GM23248 (cell line): ENCODE measurements at regions not wholly inside any gene's neighbourhood (a gene's known extent, or its start where the extent isn't known, plus 50 kb on each side); places are given as distances from the start of the nearest gene placed in this dataset.

Source experiments
- DNase-seq: peaks from one replicate; pipeline ENCODE4 v3.0.0-alpha.2; 2015
- H2AFZ ChIP-seq: fragments of 200-600 bp; sonication (generic); 2 replicates; pipeline ENCODE4 v1.6.1; 2016; ENCODE audit warnings: antibody characterized with exemption
- H3F3A ChIP-seq: fragments of 200-600 bp; sonication (generic); 2 replicates; pipeline ENCODE4 v1.6.1; 2016; ENCODE audit warnings: mild to moderate bottlenecking, antibody characterized with exemption, mixed run types; ENCODE audit not compliant: insufficient read depth
- H3K27ac ChIP-seq: fragments of 200-600 bp; sonication (generic); 2 replicates; pipeline ENCODE4 v1.5.1; 2016; ENCODE audit warnings: mild to moderate bottlenecking
- H3K27me3 ChIP-seq: fragments of 200-600 bp; sonication (generic); replicated peaks from 2 replicates; pipeline ENCODE4 v1.6.1; 2016; ENCODE audit warnings: mild to moderate bottlenecking; ENCODE audit not compliant: insufficient read depth
- H3K36me3 ChIP-seq: fragments of 200-600 bp; sonication (generic); 2 replicates; pipeline ENCODE4 v1.6.1; 2016; ENCODE audit warnings: low read depth, mild to moderate bottlenecking
- H3K4me1 ChIP-seq: fragments of 200-600 bp; sonication (generic); 2 replicates; pipeline ENCODE4 v1.6.1; 2016; ENCODE audit warnings: mild to moderate bottlenecking; ENCODE audit not compliant: insufficient read depth
- H3K4me2 ChIP-seq: fragments of 200-600 bp; sonication (generic); one replicate; pipeline ENCODE4 v1.6.1; 2016; ENCODE audit warnings: mild to moderate bottlenecking; ENCODE audit not compliant: unreplicated experiment
- H3K4me3 ChIP-seq: fragments of 200-600 bp; sonication (generic); 2 replicates; pipeline ENCODE4 v1.5.1; 2016; ENCODE audit warnings: mild to moderate bottlenecking
- H3K79me2 ChIP-seq: fragments of 200-600 bp; sonication (generic); 2 replicates; pipeline ENCODE4 v1.6.1; 2016; ENCODE audit warnings: mild to moderate bottlenecking; ENCODE audit not compliant: insufficient read depth
- H3K9ac ChIP-seq: fragments of 200-600 bp; sonication (generic); 2 replicates; pipeline ENCODE4 v1.6.1; 2016; ENCODE audit warnings: mild to moderate bottlenecking
- H3K9me2 ChIP-seq: fragments of 200-600 bp; sonication (generic); 2 replicates; pipeline ENCODE4 v1.6.1; 2016; ENCODE audit warnings: mixed run types, mild to moderate bottlenecking, moderate library complexity; ENCODE audit not compliant: insufficient read depth
- H3K9me3 ChIP-seq: fragments of 200-600 bp; sonication (generic); one replicate; pipeline ENCODE4 v1.6.1; 2017; ENCODE audit warnings: low read depth
- H4K20me1 ChIP-seq: fragments of 200-600 bp; sonication (generic); 2 replicates; pipeline ENCODE4 v1.6.0; 2016; ENCODE audit not compliant: insufficient read depth
- EZH2 ChIP-seq: fragments of 200-600 bp; sonication (generic); IDR thresholded peaks from 2 replicates; pipeline ENCODE4 v1.6.1; 2018; ENCODE audit warnings: antibody characterized with exemption, mild to moderate bottlenecking; ENCODE audit not compliant: insufficient read depth, poor library complexity, severe bottlenecking
- EZH2phosphoT487 ChIP-seq: fragments of 200-600 bp; sonication (generic); IDR thresholded peaks from 2 replicates; pipeline ENCODE4 v1.6.1; 2018; ENCODE audit warnings: antibody characterized with exemption, moderate library complexity, mild to moderate bottlenecking, low read depth; ENCODE audit not compliant: insufficient read depth
- WGBS, 2 experiments: methylation state at CpG; one replicate each; pipeline ENCODE4 v1.1.6; 2015 to 2017; ENCODE audit warnings: low lambda C conversion rate in 2 of 2, low coverage in 1 of 2; ENCODE audit errors: missing lambda C conversion rate in 2 of 2; 5-methylcytosine and 5-hydroxymethylcytosine counted together
- in situ Hi-C: fragments of 300-500 bp; cut with MboI; formaldehyde crosslinking; loops from 2 replicates; pipeline ENCODE4 v1.15.0; 2020

DNA sequence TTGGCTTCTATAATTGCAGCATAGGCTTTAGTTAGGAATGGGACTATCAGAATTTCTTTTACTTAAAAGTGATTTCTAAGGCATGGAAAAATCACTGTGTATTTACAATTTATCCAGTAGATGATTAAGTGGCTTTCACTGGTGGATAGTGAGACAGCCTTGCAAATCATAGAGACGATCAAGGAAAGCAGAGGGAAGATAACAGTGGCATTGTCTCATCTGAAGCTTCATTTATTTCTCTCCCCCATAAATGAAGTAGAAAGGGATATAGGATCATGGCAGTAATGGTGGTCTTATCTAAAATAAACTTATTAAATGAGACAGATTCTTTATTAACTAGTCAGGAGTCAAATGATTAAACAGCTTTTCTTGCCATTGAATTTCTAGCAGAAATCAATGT is 224.2 kb upstream of the ANO5 start:
- in situ Hi-C loops, result no loop called here
- Histone ChIP-seq H3K4me2 (no peak overlapping the region), H3K27me3 (no peaks in the 10 kb centered on the region), H3K9me3 (no peaks in the 10 kb centered on the region), H3F3A (no peaks in the 10 kb centered on the region), H3K9ac (no peak overlapping the region), H3K4me3 (no peak overlapping the region), H2AFZ (no peak overlapping the region), H3K9me2 (no peaks in the 10 kb centered on the region), H3K27ac (no peak overlapping the region), H3K36me3 (no peaks in the 10 kb centered on the region), H3K4me1 (no peaks in the 10 kb centered on the region), H3K79me2 (no peaks in the 10 kb centered on the region), H4K20me1 (no peaks in the 10 kb centered on the region)
- DNase-seq, result no peak
- TF ChIP-seq EZH2 (no peak), EZH2phosphoT487 (no peak)
- 9 to 26% methylated on average over 1 of the region's 1 CpG for WGBS, 2 experiments

GRCh38 chr11:21969841-21970240 is 223.0 kb upstream of the ANO5 start:
- no peak overlapping the region for H2AFZ ChIP-seq
- H4K20me1 ChIP-seq, result no peaks in the 10 kb centered on the region
- no peaks in the 10 kb centered on the region for H3K36me3 ChIP-seq
- H3K9me2 ChIP-seq, result no peaks in the 10 kb centered on the region
- no peaks in the 10 kb centered on the region for H3K79me2 ChIP-seq
- H3F3A ChIP-seq, result no peaks in the 10 kb centered on the region
- no peaks in the 10 kb centered on the region for H3K4me1 ChIP-seq
- no peak for TF ChIP-seq EZH2
- TF ChIP-seq EZH2phosphoT487, result no peak
- WGBS, 2 experiments, result 9 to 10% methylated on average over 3 of the region's 3 CpGs
- H3K4me2 ChIP-seq, result no peak overlapping the region
- H3K27ac ChIP-seq, result no peak overlapping the region
- DNase-seq, result no peak
- no peak overlapping the region for H3K9ac ChIP-seq
- no peaks in the 10 kb centered on the region for H3K27me3 ChIP-seq
- no peaks in the 10 kb centered on the region for H3K9me3 ChIP-seq
- H3K4me3 ChIP-seq, result no peak overlapping the region
- in situ Hi-C loops, result no loop called here

- 13 to 14% methylated on average over 2 of the region's 2 CpGs for WGBS, 2 experiments
- Histone ChIP-seq H3K4me3 (no peak overlapping the region), H4K20me1 (no peaks in the 10 kb centered on the region), H3K27ac (no peak overlapping the region), H3K27me3 (no peaks in the 10 kb centered on the region), H3K4me1 (no peaks in the 10 kb centered on the region), H3K9me3 (no peaks in the 10 kb centered on the region), H3K9me2 (no peaks in the 10 kb centered on the region), H2AFZ (no peak overlapping the region), H3K4me2 (no peak overlapping the region), H3K9ac (no peak overlapping the region), H3F3A (no peaks in the 10 kb centered on the region), H3K36me3 (no peaks in the 10 kb centered on the region), H3K79me2 (no peaks in the 10 kb centered on the region)
- TF ChIP-seq EZH2phosphoT487, result no peak
- TF ChIP-seq EZH2, result no peak
- in situ Hi-C loops, result no loop called here
- DNase-seq, result no peak
Measured at GRCh38 chr11:21975242-21975641, 217.6 kb upstream of the ANO5 start.

DNA sequence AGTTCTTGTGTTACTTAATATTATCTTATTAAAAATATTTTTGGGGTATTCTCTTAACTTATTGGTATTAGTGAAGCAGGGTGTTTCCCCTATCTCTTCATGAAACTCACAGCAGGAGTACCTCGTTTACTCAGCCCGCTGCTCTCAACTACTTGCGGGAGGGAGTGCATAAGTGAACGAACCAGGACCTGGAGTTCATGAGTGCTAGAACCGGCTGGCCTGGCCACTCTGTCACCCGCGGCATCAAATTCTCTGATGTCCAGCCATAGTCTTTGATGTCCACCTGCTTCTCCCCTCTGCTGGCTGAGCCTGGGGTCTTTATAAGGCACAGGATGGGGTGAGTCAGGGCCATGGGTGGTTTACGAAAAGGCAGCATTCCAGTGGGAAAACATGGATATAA is 216.7 kb upstream of the ANO5 start:
- Histone ChIP-seq H3K36me3 (no peaks in the 10 kb centered on the region), H4K20me1 (no peaks in the 10 kb centered on the region), H3K9me2 (no peaks in the 10 kb centered on the region), H3K4me3 (no peak overlapping the region), H3K27ac (no peak overlapping the region), H3K9me3 (no peaks in the 10 kb centered on the region), H3K79me2 (no peaks in the 10 kb centered on the region), H3K4me1 (no peaks in the 10 kb centered on the region), H3F3A (no peaks in the 10 kb centered on the region), H2AFZ (no peak overlapping the region), H3K9ac (no peak overlapping the region), H3K27me3 (no peaks in the 10 kb centered on the region), H3K4me2 (no peak overlapping the region)
- TF ChIP-seq EZH2 (no peak), EZH2phosphoT487 (no peak)
- 27 to 34% methylated on average over 8 of the region's 8 CpGs for WGBS, 2 experiments
- in situ Hi-C loops, result no loop called here
- DNase-seq, result no peak

DNA sequence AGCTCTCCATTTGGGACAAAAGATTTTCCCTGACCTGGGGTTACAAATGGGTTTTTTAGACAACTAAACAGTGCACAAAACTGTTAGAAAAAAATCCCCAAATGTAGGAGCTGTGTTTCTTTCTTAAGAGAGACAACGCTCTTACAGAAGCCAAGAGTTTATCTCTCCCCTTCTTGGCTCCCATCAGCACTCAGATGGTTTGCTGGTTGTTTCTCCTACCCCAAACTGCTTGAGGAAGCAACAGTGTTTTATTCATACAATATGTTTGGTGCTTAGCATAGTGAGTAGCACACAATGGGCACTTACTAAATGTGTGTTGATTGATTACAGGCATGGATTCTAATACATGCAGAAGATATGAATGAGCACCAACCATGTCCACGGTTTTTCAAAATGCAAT is 209.5 kb upstream of the ANO5 start:
- Histone ChIP-seq H3K27ac (no peak overlapping the region), H3K79me2 (no peaks in the 10 kb centered on the region)
- in situ Hi-C loops, result no loop called here

More for the DNA sequence above, 209.5 kb upstream of the ANO5 start:
- H3K4me3 ChIP-seq, result no peak overlapping the region
- no peaks in the 10 kb centered on the region for H3K9me3 ChIP-seq
- no peaks in the 10 kb centered on the region for H3F3A ChIP-seq
- no peaks in the 10 kb centered on the region for H3K9me2 ChIP-seq
- H3K9ac ChIP-seq, result no peak overlapping the region
- TF ChIP-seq EZH2 (no peak), EZH2phosphoT487 (no peak)
- no peaks in the 10 kb centered on the region for H3K27me3 ChIP-seq
- DNase-seq, result no peak
- H3K36me3 ChIP-seq, result no peaks in the 10 kb centered on the region
- H3K4me2 ChIP-seq, result no peak overlapping the region
- no peaks in the 10 kb centered on the region for H4K20me1 ChIP-seq
- no peak overlapping the region for H2AFZ ChIP-seq
- H3K4me1 ChIP-seq, result no peaks in the 10 kb centered on the region
- WGBS, 2 experiments, result 5 to 13% methylated on average over 2 of the region's 2 CpGs
